Fibroblast of mammary gland (primary cell): ENCODE measurements at regions not wholly inside any gene's neighbourhood (a gene's known extent, or its start where the extent isn't known, plus 50 kb on each side); places are given as distances from the start of the nearest gene placed in this dataset.

Experiments
- DNase-seq: peaks from one replicate; pipeline ENCODE4 v3.0.0-alpha.2; 2010; ENCODE audit warnings: low read depth
- H3K4me3 ChIP-seq: 2 replicates; pipeline ENCODE4 v1.5.1; 2011; ENCODE audit warnings: low read depth, mild to moderate bottlenecking, low read length, moderate library complexity; ENCODE audit not compliant: control insufficient read depth
- CTCF ChIP-seq: conservative IDR thresholded peaks from 2 replicates; pipeline ENCODE4 v1.5.1; 2011; ENCODE audit warnings: low read depth, low read length, inconsistent platforms; ENCODE audit not compliant: control insufficient read depth, insufficient read depth

- H3K4me3 ChIP-seq, result no peak overlapping the region
- no peak for TF ChIP-seq CTCF
- no peak for DNase-seq
Observed at GRCh38 chr20:58579819-58580473, 64.7 kb upstream of the APCDD1L start.

GRCh38 chr20:58579069-58579818, 64.0 kb upstream of the APCDD1L start:
- DNase-seq, result no peak
- no peak overlapping the region for H3K4me3 ChIP-seq
- no peak for TF ChIP-seq CTCF

GRCh38 chr20:58577871-58578598, 62.8 kb upstream of the APCDD1L start:
- no peak for DNase-seq
- no peak for TF ChIP-seq CTCF
- H3K4me3 ChIP-seq, result no peak overlapping the region

- no peak for DNase-seq
- TF ChIP-seq CTCF, result no peak
- H3K4me3 ChIP-seq, result no peak overlapping the region
Observed at GRCh38 chr20:58577139-58577806, 62.1 kb upstream of the APCDD1L start.

GRCh38 chr20:58576603-58576970, 61.4 kb upstream of the APCDD1L start:
- no peak overlapping the region for H3K4me3 ChIP-seq
- DNase-seq, result no peak
- no peak for TF ChIP-seq CTCF

GRCh38 chr20:58575776-58576602, 60.8 kb upstream of the APCDD1L start:
- DNase-seq, result no peak
- H3K4me3 ChIP-seq, result no peak overlapping the region
- TF ChIP-seq CTCF, result no peak
